ENCODE measurements at regions not wholly inside any gene's neighbourhood (a gene's known extent, or its start where the extent isn't known, plus 50 kb on each side); places are given as distances from the start of the nearest gene placed in this dataset.
"Not testable (repeated sequence)": the region's sequence is repeated elsewhere in the genome, so short reads cannot be mapped to it uniquely, and the experiment has no call there.

- Mint-ChIP-seq H3K27ac (no peak overlapping the region), H3K36me3 (no peaks in the 10 kb centered on the region), H3K27me3 (ENCODE audit: low read depth) (no peaks in the 10 kb centered on the region), H3K9me3 (peaks cover 6% of the 10 kb centered on the region; the same call in 1 of the 2 replicates), H3K4me1 (no peaks in the 10 kb centered on the region; the same call in 1 of the 2 replicates), H3K4me3 (no peak overlapping the region)
- TF ChIP-seq ELF4 (CRISPR knock-in tag; IDR thresholded peaks at IDR 0.05; ENCODE audit: low read depth), result no peak
- no peak for TF ChIP-seq EMX1 (CRISPR knock-in tag; IDR thresholded peaks at IDR 0.05)
- no peak for TF ChIP-seq TP53 (CRISPR knock-in tag; IDR thresholded peaks at IDR 0.05)
- no peak for TF ChIP-seq SMAD3 (CRISPR knock-in tag; IDR thresholded peaks at IDR 0.05; ENCODE audit: borderline replicate concordance)
- no peak for TF ChIP-seq ZNF671 (CRISPR knock-in tag; IDR thresholded peaks at IDR 0.05)
- TF ChIP-seq ZNF138 (CRISPR knock-in tag; conservative IDR thresholded peaks at IDR 0.05), result no peak
- TF ChIP-seq ATF6 (CRISPR knock-in tag; IDR thresholded peaks at IDR 0.05), result no peak
- no peak for TF ChIP-seq NFE2L1 (CRISPR knock-in tag; IDR thresholded peaks at IDR 0.05)
- TF ChIP-seq ZNF425 (CRISPR knock-in tag; conservative IDR thresholded peaks at IDR 0.05), result no peak
- TF ChIP-seq HMGXB4 (CRISPR knock-in tag; IDR thresholded peaks at IDR 0.05), result no peak
- no peak for TF ChIP-seq RORB (CRISPR knock-in tag; IDR thresholded peaks at IDR 0.05)
- no peak for TF ChIP-seq PRRX2 (CRISPR knock-in tag; IDR thresholded peaks at IDR 0.05)
- TF ChIP-seq CREB1 (CRISPR knock-in tag; IDR thresholded peaks at IDR 0.05), result no peak
- no peak for TF ChIP-seq ZNF423 (CRISPR knock-in tag; IDR thresholded peaks at IDR 0.05)
- no peak for TF ChIP-seq CREM (CRISPR knock-in tag; IDR thresholded peaks at IDR 0.05)
- TF ChIP-seq ETV6 (CRISPR knock-in tag; IDR thresholded peaks at IDR 0.05), result no peak
- TF ChIP-seq, protein P1, sequence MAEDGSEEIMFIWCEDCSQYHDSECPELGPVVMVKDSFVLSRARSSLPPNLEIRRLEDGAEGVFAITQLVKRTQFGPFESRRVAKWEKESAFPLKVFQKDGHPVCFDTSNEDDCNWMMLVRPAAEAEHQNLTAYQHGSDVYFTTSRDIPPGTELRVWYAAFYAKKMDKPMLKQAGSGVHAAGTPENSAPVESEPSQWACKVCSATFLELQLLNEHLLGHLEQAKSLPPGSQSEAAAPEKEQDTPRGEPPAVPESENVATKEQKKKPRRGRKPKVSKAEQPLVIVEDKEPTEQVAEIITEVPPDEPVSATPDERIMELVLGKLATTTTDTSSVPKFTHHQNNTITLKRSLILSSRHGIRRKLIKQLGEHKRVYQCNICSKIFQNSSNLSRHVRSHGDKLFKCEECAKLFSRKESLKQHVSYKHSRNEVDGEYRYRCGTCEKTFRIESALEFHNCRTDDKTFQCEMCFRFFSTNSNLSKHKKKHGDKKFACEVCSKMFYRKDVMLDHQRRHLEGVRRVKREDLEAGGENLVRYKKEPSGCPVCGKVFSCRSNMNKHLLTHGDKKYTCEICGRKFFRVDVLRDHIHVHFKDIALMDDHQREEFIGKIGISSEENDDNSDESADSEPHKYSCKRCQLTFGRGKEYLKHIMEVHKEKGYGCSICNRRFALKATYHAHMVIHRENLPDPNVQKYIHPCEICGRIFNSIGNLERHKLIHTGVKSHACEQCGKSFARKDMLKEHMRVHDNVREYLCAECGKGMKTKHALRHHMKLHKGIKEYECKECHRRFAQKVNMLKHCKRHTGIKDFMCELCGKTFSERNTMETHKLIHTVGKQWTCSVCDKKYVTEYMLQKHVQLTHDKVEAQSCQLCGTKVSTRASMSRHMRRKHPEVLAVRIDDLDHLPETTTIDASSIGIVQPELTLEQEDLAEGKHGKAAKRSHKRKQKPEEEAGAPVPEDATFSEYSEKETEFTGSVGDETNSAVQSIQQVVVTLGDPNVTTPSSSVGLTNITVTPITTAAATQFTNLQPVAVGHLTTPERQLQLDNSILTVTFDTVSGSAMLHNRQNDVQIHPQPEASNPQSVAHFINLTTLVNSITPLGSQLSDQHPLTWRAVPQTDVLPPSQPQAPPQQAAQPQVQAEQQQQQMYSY (CRISPR knock-in tag; IDR thresholded peaks at IDR 0.05), result no peak
- DNase-seq (ENCODE audit: low spot score), result no peak
- ChIA-PET CTCF (no interaction called here), POLR2A (no interaction called here)
- no peak for ATAC-seq
Measured at GRCh38 chr10:45144326-45145070, 143.8 kb downstream of the ZNF22 start.

DNA sequence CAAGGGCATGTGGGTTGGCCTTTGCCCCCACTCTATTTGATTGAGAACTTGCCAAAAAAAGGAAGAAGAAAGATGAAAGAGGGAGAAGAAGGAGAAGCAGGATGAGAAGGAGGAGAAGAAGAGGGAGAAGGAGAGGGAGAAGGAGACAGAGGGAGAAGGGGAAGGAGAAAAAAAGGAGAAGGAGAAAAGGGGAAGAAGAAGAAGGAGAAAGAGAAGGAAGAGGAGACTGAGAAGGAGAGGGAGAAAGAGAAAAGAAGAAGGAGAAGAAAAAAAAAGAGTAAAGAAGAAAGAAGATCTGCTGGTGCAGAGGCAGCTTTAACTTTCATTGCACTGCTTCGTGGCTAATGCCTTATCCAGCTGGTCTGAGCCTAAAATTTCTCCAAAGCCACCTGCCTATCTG is 144.4 kb downstream of the ZNF22 start:
- POLR2A ChIA-PET, H3K4me1 Mint-ChIP-seq, H3K9me3 Mint-ChIP-seq: not testable (repeated sequence)

More for the DNA sequence above, 144.4 kb downstream of the ZNF22 start:
- CTCF ChIA-PET; ATAC-seq; DNase-seq (ENCODE audit: low spot score); H3K4me3 Mint-ChIP-seq; H3K36me3 Mint-ChIP-seq; H3K27ac Mint-ChIP-seq; H3K27me3 Mint-ChIP-seq (ENCODE audit: low read depth): not testable (repeated sequence)
